SH-SY5Y (cell line): ENCODE measurements at regions not wholly inside any gene's neighbourhood (a gene's known extent, or its start where the extent isn't known, plus 50 kb on each side); places are given as distances from the start of the nearest gene placed in this dataset.

ENCODE experiments used
- GATA2 ChIP-seq: IDR thresholded peaks from 2 replicates; pipeline ENCODE4 v1.6.1; 2011; ENCODE audit warnings: mild to moderate bottlenecking, low read depth, low read length
- GATA3 ChIP-seq: IDR thresholded peaks from 2 replicates; pipeline ENCODE4 v1.6.1; 2011; ENCODE audit warnings: low read depth, mild to moderate bottlenecking, low read length, moderate library complexity

DNA sequence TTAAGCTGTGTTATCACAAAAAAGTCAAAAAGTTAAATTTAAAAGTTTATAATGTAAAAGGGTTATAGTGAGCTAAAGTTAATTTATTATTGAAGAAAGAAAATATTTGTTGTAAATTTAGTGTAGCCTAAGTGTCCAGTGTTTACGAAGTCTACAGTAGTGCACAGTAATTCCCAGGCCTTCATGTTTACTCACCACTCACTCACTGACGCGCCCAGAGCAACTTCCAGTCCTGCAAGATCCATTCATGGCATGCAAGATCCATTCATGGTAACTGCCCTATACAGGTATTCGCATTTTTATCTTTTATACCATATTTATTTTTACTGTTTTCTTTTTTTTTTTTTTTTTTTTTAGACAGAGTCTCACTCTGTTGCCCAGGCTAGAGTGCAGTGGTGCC is 69.5 kb downstream of the TPRA1 start:
- no peak for TF ChIP-seq GATA3
- TF ChIP-seq GATA2 = no peak

DNA sequence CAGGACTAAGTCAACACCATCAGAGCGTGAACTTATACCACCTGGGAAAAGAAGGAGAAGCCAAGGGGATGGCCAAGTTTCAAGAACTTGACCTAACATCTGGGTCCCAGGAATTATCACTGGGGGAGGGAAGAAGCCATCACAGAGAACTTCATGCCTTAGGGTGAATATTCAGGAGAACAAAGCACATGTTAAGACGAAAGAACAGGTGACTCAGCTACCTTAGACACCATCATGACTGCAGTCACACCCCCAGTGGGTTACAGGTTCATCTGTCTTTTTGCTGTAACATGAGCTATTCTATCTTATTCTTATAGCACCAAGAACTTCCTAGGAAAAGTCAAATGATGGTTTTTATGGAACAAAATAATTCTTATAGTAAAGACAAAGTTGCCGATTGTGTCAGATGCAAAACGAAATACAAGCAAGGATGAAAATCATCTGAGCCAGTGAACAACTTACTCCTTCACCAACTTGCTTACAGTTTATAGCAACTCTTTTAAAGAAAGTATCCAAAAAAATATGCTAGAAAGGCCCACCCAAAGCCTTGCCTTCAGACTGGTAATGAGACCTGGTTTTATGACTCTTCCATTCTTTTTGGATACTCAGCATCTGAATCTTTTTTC is 72.0 kb downstream of the TPRA1 start:
- TF ChIP-seq GATA2 (no peak), GATA3 (no peak)

DNA sequence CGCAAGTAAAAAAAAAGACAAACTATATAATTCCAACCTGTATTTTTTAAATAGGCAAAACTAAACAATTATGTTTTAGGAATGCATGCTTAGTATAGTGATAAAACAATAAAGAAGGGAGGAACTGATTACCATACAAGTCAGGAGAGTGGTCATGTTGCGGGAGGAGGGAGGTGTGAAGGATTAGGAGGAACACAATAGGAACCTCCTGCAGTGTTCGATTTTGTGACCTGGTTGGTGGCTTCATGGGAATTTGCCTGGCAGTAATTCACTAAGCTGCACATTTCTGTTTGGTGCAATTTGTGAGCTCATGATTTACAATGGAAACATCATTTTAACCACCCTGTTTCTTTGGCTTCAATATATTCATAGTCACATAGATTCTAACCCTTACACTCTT is 78.3 kb downstream of the TPRA1 start:
- no peak for TF ChIP-seq GATA2
- TF ChIP-seq GATA3 = no peak

DNA sequence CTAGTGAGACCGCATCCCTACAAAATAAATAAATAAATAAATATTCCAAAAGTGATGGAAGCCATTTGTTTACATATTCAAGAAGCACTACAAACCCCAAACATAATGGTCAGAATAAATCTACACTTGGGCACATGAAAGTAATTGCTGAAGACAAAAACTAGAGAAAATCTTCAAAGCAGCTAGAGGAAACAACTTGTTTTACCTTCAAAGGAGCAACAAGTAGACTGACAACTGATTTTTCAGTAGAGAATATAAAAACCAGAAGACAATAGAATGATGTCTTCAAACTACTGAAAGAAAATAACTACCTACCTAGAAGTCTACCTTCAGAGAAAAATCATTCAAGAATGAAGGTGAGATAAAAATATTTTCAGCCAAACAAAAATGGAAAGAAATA is 89.4 kb downstream of the TPRA1 start:
- no peak for TF ChIP-seq GATA3
- no peak for TF ChIP-seq GATA2

DNA sequence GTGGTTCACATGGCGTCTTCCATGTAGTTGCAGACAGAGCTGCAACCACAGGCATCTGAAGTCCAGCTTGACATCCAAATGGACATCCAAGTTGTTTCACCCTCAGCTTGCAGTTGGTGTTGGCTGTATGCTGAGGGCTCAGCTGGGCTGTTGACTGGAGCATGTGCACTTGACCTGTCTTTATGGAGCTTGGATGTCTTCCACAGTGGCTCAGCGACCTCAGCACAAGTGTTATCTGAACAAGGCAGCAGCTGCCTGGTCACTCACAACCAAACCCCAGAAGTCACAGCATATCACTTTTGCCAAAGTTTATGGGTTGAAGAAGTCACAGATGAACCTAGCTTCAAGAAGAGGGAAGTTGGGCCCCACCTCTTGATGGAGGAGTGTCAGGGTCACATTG is 92.9 kb downstream of the TPRA1 start:
- TF ChIP-seq GATA2 (no peak), GATA3 (no peak)

DNA sequence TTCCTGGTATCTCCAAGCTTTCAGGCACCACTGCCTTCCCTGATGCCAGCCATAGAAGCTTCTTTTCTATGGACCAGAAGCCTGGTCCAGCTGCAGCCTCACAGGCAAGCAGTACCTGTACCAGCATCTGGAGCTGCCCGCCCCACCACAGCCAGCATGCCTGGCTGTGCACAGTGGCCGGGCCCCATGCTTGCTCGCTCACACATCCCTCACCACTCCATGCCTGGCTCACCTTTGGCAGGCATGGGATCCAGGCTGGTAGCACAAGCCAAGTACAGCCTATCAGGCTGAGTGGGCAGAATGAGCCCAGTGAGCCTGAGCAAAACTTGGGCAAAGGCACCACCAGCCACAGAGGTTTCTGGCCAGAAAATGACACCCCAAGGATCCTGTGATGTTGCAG is 93.4 kb downstream of the TPRA1 start:
- no peak for TF ChIP-seq GATA3
- TF ChIP-seq GATA2 = no peak

DNA sequence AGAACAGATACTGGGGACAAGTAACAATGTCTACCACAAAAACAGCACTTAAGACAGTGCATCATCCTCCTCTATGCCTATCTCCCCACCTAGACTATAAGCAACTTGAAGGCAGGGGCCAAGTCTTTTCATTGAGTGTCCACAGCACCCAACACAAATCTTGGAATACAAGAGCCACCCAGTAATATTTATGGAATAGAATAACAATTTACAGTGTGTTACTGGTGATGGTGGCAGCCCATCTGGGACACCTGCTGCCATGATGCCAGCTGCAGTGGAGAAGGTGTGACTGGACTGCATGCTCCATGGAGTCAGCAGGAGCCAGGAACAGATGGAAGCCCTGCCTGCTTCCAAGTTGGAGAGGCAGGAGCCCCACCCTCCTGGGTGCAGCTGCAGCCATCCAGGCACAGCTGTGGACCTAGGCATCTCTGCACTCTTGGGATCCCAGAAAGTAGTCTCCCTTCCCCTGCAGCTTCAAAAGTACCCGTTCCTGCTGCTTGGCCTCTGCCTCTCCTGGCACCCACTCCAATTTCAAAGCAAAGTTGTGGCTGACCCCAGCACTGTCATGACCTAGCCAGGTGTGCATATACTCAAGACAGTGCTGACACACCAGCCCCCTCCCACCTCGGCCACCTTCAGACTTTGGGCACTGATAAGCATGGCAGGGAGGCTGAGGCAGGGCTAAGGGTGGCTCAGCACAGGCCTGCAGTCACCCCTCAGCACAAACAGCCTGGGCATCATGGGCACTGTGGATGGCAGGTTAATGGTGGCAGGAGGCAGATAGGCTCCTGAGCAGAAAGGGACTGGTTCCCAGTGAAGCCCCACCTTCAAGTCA is 94.5 kb downstream of the TPRA1 start:
- no peak for TF ChIP-seq GATA3
- TF ChIP-seq GATA2 = no peak

DNA sequence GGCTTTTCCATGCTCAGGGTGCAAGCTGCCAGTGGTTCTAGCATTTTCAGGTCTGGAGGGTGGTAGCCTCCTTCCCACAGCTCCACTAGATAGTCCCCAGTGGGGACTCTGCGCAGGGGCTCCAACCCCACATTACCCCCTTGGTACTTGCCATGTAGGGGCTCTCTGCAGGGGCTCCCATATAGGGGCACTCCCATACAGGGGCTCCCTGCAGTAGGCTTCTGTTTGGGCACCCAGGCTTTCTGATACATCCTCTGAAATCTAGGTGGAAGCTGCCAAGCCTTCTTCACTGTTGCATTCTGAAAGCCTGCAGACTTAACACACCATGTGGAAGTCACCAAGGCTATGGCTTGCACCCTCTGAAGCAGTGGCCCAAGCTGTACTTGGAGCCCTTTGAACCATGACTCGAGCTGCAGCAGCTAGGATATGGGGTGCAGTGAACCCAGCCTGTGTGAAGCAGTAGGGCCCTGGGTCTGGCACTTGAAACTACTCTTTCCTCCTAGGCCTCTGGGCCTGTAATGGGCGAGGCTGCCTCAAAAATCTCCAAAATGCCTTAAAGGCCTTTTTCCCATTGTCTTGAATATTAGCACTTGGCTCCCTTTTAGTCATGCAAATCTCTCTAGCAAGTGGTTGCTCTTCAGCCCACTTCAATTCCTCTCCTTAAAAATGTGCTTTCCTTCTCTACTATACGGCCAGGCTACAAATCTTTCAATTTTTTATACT is 96.4 kb downstream of the TPRA1 start:
- no peak for TF ChIP-seq GATA3
- TF ChIP-seq GATA2 = no peak

DNA sequence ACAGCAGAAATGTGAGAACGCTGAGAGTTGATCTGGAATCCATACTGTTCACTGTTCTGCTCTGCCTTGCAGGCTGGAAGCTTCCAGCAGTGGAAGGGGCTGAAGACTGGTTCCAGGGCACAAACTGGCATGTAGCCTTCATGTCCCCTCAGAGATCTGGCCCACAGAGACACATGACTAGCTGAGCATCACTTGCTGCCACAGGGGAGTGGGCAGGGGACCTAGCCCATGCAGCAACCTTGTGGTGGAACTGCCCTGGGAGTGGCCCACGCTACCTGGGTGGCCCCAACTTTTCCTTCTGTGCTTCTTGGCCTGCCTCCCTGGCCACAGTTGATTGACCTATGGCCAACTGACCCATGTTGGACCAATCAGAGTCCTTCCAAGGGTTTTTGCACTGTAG is 98.1 kb downstream of the TPRA1 start:
- TF ChIP-seq GATA2 (no peak), GATA3 (no peak)

DNA sequence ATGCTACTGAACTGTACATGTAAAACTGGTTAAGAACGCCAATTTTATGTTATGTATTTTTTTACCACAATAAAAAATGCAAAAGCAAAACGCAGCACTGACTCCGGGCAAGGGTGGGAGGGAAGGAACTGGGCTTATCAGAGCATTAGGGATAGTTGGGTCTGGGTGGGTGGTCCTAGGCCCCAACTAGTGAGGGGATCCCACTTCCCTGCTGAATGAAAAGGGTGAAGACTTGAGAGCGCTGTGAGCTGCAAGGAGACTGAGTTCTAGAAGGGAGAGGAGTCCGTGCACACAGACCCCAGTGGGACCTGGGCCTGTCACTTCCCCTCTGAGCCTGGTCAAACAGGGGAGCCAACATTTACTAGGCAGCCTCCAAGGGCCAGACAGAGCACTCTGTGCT is 98.6 kb downstream of the TPRA1 start:
- TF ChIP-seq GATA2 (no peak), GATA3 (no peak)

DNA sequence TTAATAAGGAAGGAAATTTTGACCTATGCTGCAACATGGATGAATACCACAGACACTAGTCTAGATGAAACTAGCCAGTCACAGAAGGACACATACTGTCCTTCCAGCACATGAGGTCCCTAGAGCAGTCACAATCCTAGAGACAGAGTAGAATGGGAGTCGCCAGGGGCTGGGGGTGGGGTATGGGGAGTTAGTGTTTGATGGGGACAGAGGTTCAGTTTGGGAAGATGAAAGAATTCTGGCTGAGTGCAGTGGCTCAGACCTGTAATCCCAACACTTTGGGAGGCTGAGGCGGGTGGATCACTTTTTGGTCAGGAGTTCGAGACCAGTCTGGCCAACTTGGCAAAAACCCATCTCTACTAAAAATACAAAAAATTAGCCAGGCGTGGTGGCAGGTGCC is 99.2 kb downstream of the TPRA1 start:
- no peak for TF ChIP-seq GATA3
- TF ChIP-seq GATA2 = no peak

DNA sequence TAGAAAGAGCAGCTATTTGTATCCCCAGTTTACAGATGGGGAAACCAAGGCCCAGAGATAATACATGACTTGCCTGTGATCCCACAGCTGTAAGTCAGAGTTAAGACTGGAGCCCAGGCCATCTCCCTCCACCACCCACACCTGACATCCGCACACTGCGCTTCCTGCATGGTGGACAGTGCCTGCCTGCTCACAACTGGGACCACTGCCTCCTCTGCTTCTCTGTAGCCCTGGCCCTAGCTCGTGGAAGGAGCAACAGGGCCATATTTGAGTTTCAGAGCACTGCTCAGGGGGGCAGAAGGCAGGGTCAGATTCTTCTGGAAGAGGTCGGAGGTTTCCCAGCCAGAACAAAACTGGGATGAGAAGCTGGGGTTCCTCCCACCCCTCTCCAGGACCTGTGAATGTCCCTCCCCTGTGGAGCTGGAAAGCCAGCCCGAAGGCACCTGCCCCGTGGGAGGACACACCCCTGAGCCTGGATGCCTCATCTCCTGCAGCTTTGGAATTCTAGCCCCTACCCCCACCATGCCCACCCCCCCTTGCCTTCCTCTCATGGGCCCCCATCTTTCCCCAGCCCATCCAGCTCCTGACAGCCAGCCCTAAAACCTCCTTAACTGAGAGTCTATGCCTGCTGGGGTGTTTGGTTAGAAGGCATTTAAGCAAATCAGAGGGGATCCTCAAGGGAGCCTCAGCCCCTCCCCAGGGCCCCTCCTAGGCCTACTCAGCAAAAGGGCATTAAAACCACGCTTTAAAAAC is 100.1 kb downstream of the TPRA1 start:
- TF ChIP-seq GATA2 = no peak

DNA sequence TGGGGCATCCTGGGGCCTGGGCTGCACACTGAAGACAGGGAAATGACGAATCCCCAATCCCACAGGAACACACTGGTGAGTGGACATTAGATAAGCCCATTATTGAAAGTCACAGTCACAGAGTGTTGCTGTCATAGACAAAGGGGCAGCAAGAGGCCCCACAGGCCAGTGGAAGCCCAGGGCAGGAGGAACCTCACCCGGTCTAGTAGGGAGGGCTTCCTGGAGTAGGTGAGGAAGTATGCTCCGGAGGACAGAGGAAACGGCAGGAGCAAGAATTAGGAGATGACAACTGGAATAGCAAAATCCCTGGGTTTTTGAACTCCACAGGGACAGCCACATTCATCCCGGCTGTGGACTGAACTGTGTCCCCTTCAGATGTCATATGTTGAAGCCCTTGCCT is 101.2 kb downstream of the TPRA1 start:
- TF ChIP-seq GATA3 (no peak), GATA2 (no peak)

DNA sequence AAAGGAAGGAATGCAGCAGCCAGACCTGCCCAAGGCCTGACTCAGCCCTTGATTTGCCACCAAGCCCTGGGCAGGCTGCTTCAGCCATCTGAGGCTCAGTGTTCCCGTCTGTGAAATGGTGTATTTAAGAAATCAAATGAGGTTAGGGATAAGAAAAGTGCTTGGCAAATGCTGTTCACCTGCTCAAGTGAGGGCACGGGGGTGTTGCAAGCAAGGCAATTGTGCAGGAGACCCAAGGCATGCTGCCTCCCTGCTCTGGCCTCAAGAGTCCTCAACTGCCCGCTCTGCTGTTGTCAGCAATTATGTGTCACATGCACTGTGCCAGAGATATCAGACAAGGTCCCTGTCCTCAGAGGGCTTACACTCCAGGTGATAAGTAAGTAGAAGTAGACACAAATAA is 101.8 kb downstream of the TPRA1 start:
- TF ChIP-seq GATA2 (no peak), GATA3 (no peak)
